ENCODE measurements at regions not wholly inside any gene's neighbourhood (a gene's known extent, or its start where the extent isn't known, plus 50 kb on each side); places are given as distances from the start of the nearest gene placed in this dataset.

DNA sequence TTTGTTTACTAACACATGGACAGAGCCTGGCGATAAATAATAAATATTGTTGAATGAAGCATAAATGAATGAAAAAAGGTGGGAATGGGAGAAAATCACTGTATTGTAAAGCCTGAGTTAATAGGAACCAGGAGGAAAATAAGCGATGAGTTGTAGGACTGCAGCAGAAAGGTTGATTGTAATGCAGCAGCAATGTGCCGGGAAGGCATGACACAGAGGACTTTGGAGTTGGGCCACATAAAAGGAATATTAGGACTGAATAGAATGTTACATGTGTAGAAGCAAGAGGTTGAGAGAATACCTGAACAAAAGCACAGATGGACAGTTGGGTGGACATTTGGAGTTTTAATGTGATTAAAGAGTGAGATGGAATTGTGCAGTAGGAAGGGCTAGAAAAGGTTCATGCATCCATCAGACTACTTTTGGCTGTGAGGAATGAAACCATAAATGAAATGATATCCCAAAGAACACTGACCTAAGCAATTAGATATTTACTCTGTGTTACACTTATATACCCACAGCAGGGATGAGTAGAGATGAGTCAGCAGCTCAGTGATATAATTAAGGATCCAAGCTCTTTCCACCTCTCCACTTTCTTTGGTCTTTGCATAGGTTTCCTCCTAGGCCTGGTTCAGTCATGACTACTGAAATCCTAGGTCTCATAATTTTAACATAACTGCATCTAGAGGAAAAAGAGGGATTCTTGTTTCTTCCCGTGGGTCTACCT is 55.4 kb downstream of the CCER1 start:
- Histone ChIP-seq H3K9me3 (ENCODE audit: control insufficient read depth, low read length) (no peaks in the 10 kb centered on the region), H3K4me3 (ENCODE audit: insufficient read depth, low read depth, low read length) (no peak overlapping the region), H3K36me3 (ENCODE audit: control insufficient read depth, insufficient read depth, low read length) (no peaks in the 10 kb centered on the region), H3K27me3 (ENCODE audit: control insufficient read depth, insufficient read depth, low read length, poor library complexity, severe bottlenecking) (no peaks in the 10 kb centered on the region), H3K4me1 (ENCODE audit: control insufficient read depth, insufficient read depth, low read length) (no peaks in the 10 kb centered on the region), H3K27ac (ENCODE audit: insufficient read depth, low read depth, low read length, poor library complexity, severe bottlenecking) (no peak overlapping the region)
- 68 to 70% methylated on average over 4 of the region's 4 CpGs for whole genome bisulfite sequencing, 2 experiments

DNA sequence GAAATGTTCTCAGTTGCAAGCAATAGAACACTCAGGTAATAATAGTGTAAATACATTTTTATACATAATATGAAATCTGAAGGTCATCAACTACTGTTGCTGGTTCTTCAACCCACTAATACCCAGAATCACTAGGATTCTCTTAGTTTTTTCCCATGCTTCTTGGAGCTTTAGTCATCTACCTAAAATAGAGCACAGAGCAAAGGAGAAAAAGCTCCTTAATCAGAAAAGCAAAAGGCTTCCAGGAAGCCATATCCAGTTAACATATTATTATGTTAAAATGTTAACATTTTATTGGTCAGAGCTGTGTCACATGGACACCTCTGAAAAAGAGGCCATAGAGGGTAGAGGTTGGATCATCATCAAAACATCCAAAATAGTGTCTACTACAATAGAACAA is 57.0 kb downstream of the CCER1 start:
- H3K4me1 ChIP-seq (ENCODE audit: control insufficient read depth, insufficient read depth, low read length), result no peaks in the 10 kb centered on the region
- H3K27me3 ChIP-seq (ENCODE audit: control insufficient read depth, insufficient read depth, low read length, poor library complexity, severe bottlenecking), result no peaks in the 10 kb centered on the region
- H3K36me3 ChIP-seq (ENCODE audit: control insufficient read depth, insufficient read depth, low read length), result no peaks in the 10 kb centered on the region
- no peaks in the 10 kb centered on the region for H3K9me3 ChIP-seq (ENCODE audit: control insufficient read depth, low read length)
- H3K27ac ChIP-seq (ENCODE audit: insufficient read depth, low read depth, low read length, poor library complexity, severe bottlenecking), result no peak overlapping the region
- no peak overlapping the region for H3K4me3 ChIP-seq (ENCODE audit: insufficient read depth, low read depth, low read length)

GRCh38 chr12:90897316-90897715 is 57.7 kb downstream of the CCER1 start:
- 94% methylated on average over 2 of the region's 3 CpGs; no CpG with 5 or more reads in 1 of the 2 experiments for WGBS, 2 experiments
- H3K27ac ChIP-seq (ENCODE audit: insufficient read depth, low read depth, low read length, poor library complexity, severe bottlenecking), result no peak overlapping the region

GRCh38 chr12:90896821-90897220 is 58.2 kb downstream of the CCER1 start:
- H3K9me3 ChIP-seq (ENCODE audit: control insufficient read depth, low read length), result no peaks in the 10 kb centered on the region
- no peaks in the 10 kb centered on the region for H3K27me3 ChIP-seq (ENCODE audit: control insufficient read depth, insufficient read depth, low read length, poor library complexity, severe bottlenecking)
- H3K4me1 ChIP-seq (ENCODE audit: control insufficient read depth, insufficient read depth, low read length), result no peaks in the 10 kb centered on the region
- H3K27ac ChIP-seq (ENCODE audit: insufficient read depth, low read depth, low read length, poor library complexity, severe bottlenecking), result no peak overlapping the region
- no peak overlapping the region for H3K4me3 ChIP-seq (ENCODE audit: insufficient read depth, low read depth, low read length)
- WGBS, 2 experiments, result 100% methylated on average over 1 of the region's 1 CpG
- no peaks in the 10 kb centered on the region for H3K36me3 ChIP-seq (ENCODE audit: control insufficient read depth, insufficient read depth, low read length)

More at GRCh38 chr12:90897316-90897715, 57.7 kb downstream of the CCER1 start:
- H3K4me1 ChIP-seq (ENCODE audit: control insufficient read depth, insufficient read depth, low read length), result no peaks in the 10 kb centered on the region
- no peak overlapping the region for H3K4me3 ChIP-seq (ENCODE audit: insufficient read depth, low read depth, low read length)
- H3K27me3 ChIP-seq (ENCODE audit: control insufficient read depth, insufficient read depth, low read length, poor library complexity, severe bottlenecking), result no peaks in the 10 kb centered on the region
- no peaks in the 10 kb centered on the region for H3K36me3 ChIP-seq (ENCODE audit: control insufficient read depth, insufficient read depth, low read length)
- H3K9me3 ChIP-seq (ENCODE audit: control insufficient read depth, low read length), result no peaks in the 10 kb centered on the region

DNA sequence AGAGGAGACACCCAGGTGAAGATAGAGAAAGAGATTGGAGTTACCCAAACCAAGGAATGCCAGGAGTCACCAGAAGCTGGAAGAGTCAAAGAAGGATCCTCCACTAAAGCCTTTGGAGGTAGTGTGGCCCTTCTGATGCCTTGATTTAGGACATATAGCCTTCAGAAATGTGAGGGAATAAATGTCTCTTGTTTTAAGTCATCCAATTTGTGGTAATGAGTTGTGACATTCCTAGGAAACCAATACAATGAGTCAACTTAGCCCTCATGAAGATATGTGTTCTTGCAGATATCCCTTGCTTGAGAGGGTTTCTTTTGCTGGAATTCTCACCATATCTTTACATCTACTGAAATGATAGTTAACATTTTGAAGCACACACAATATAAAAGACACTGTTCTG is 58.8 kb downstream of the CCER1 start:
- Histone ChIP-seq H3K9me3 (ENCODE audit: control insufficient read depth, low read length) (no peaks in the 10 kb centered on the region), H3K27ac (ENCODE audit: insufficient read depth, low read depth, low read length, poor library complexity, severe bottlenecking) (no peak overlapping the region), H3K27me3 (ENCODE audit: control insufficient read depth, insufficient read depth, low read length, poor library complexity, severe bottlenecking) (no peaks in the 10 kb centered on the region), H3K36me3 (ENCODE audit: control insufficient read depth, insufficient read depth, low read length) (no peaks in the 10 kb centered on the region), H3K4me1 (ENCODE audit: control insufficient read depth, insufficient read depth, low read length) (no peaks in the 10 kb centered on the region), H3K4me3 (ENCODE audit: insufficient read depth, low read depth, low read length) (no peak overlapping the region)

DNA sequence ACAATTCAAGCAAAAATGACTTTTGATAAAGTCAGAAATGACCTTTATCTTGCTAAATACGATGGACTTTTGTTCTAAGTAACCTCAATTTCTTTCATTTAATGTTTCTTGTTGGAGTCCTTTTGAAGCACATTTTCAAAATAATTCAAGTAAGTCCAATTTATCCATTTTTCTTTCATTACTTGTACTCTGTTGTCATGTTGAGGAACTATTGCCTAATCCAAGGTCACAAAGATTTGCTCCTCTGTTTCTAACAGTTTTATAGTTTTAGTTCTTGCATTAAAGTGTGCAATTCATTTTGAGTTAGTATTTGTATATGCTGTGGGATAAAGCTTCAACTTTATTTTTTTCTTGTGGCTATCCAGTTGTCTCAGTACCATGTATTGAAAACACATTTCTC is 66.7 kb downstream of the CCER1 start:
- H3K4me1 ChIP-seq (ENCODE audit: control insufficient read depth, insufficient read depth, low read length), result no peaks in the 10 kb centered on the region
- 71 to 82% methylated on average over 1 of the region's 1 CpG for WGBS, 2 experiments
- no peak overlapping the region for H3K27ac ChIP-seq (ENCODE audit: insufficient read depth, low read depth, low read length, poor library complexity, severe bottlenecking)
- H3K36me3 ChIP-seq (ENCODE audit: control insufficient read depth, insufficient read depth, low read length), result no peaks in the 10 kb centered on the region
- H3K4me3 ChIP-seq (ENCODE audit: insufficient read depth, low read depth, low read length), result no peak overlapping the region
- H3K27me3 ChIP-seq (ENCODE audit: control insufficient read depth, insufficient read depth, low read length, poor library complexity, severe bottlenecking), result no peaks in the 10 kb centered on the region
- no peaks in the 10 kb centered on the region for H3K9me3 ChIP-seq (ENCODE audit: control insufficient read depth, low read length)

- Histone ChIP-seq H3K27ac (ENCODE audit: insufficient read depth, low read depth, low read length, poor library complexity, severe bottlenecking) (no peak overlapping the region), H3K36me3 (ENCODE audit: control insufficient read depth, insufficient read depth, low read length) (no peaks in the 10 kb centered on the region), H3K9me3 (ENCODE audit: control insufficient read depth, low read length) (no peaks in the 10 kb centered on the region), H3K4me1 (ENCODE audit: control insufficient read depth, insufficient read depth, low read length) (no peaks in the 10 kb centered on the region), H3K27me3 (ENCODE audit: control insufficient read depth, insufficient read depth, low read length, poor library complexity, severe bottlenecking) (no peaks in the 10 kb centered on the region), H3K4me3 (ENCODE audit: insufficient read depth, low read depth, low read length) (no peak overlapping the region)
- 83 to 95% methylated on average over 3 to 4 of the region's 4 CpGs for WGBS, 2 experiments
Measured at GRCh38 chr12:90883456-90883855, 71.5 kb downstream of the CCER1 start.

DNA sequence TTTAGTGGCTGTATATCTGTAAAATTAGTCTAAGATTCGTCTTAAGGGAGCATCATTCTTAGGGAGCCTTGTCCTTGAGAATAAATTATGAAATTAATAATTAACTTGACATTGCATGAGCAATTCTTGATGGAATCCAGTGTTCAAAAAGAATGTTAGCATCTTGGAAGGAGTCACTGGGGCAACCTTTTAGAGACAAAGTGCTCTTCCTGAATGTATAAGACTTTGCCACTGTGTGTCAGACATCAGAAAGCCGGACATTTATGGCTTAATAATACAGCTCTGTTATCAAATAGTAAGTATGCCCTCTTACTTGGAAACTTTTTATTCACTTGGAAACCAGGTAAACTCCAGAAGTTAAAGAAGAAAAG is 83.3 kb downstream of the CCER1 start:
- H3K27ac ChIP-seq (ENCODE audit: insufficient read depth, low read depth, low read length, poor library complexity, severe bottlenecking), result no peak overlapping the region
- WGBS, 2 experiments, result 95 to 100% methylated on average over 1 to 2 of the region's 2 CpGs
- no peaks in the 10 kb centered on the region for H3K36me3 ChIP-seq (ENCODE audit: control insufficient read depth, insufficient read depth, low read length)
- no peaks in the 10 kb centered on the region for H3K9me3 ChIP-seq (ENCODE audit: control insufficient read depth, low read length)
- no peaks in the 10 kb centered on the region for H3K27me3 ChIP-seq (ENCODE audit: control insufficient read depth, insufficient read depth, low read length, poor library complexity, severe bottlenecking)
- H3K4me3 ChIP-seq (ENCODE audit: insufficient read depth, low read depth, low read length), result no peak overlapping the region
- no peaks in the 10 kb centered on the region for H3K4me1 ChIP-seq (ENCODE audit: control insufficient read depth, insufficient read depth, low read length)

DNA sequence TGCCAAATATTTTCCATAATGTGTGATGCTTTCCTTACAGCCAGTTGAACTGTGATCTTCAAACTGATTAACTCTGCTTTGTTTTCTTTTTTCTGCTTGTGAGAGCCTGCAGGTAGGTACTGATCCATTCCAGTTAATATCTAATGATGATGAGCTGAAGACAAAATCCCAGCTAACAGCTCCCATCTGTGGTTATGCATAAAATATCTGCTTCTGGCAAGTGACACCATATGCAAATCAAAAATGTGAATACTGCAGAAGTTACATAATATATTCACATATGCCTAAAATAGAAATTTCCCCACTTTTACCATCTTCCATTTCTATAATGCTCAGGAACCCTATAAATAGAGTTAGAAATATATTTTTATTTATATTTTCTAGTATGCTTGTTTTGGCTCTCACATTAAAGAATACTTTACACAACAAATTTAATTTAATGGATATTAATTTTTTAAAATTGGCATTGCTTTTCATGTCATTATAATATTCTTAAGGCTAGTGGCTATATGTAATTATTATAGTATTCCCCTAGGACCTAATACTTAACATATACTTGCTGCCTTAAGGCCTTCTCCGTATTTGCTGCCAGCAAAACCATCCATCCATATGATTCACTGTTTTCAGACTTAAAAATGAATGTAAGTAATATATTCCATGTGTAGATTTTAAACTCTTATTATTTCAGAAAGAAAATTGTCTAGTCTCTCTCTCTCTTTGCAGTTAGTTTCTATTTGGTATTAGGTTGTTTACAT is 83.8 kb downstream of the CCER1 start:
- Histone ChIP-seq H3K27me3 (ENCODE audit: control insufficient read depth, insufficient read depth, low read length, poor library complexity, severe bottlenecking) (no peaks in the 10 kb centered on the region), H3K9me3 (ENCODE audit: control insufficient read depth, low read length) (no peaks in the 10 kb centered on the region), H3K4me1 (ENCODE audit: control insufficient read depth, insufficient read depth, low read length) (no peaks in the 10 kb centered on the region), H3K4me3 (ENCODE audit: insufficient read depth, low read depth, low read length) (no peak overlapping the region), H3K27ac (ENCODE audit: insufficient read depth, low read depth, low read length, poor library complexity, severe bottlenecking) (no peak overlapping the region), H3K36me3 (ENCODE audit: control insufficient read depth, insufficient read depth, low read length) (no peaks in the 10 kb centered on the region)
- no CpG with 5 or more reads among the region's 1 CpG for WGBS, 2 experiments

GRCh38 chr12:90868626-90869025 is 86.3 kb downstream of the CCER1 start:
- no peaks in the 10 kb centered on the region for H3K9me3 ChIP-seq (ENCODE audit: control insufficient read depth, low read length)
- WGBS, 2 experiments, result 100% methylated on average over 1 of the region's 1 CpG; no CpG with 5 or more reads in 1 of the 2 experiments
- H3K4me1 ChIP-seq (ENCODE audit: control insufficient read depth, insufficient read depth, low read length), result no peaks in the 10 kb centered on the region
- H3K27ac ChIP-seq (ENCODE audit: insufficient read depth, low read depth, low read length, poor library complexity, severe bottlenecking), result no peak overlapping the region
- no peak overlapping the region for H3K4me3 ChIP-seq (ENCODE audit: insufficient read depth, low read depth, low read length)
- H3K36me3 ChIP-seq (ENCODE audit: control insufficient read depth, insufficient read depth, low read length), result no peaks in the 10 kb centered on the region
- no peaks in the 10 kb centered on the region for H3K27me3 ChIP-seq (ENCODE audit: control insufficient read depth, insufficient read depth, low read length, poor library complexity, severe bottlenecking)
